ENCODE measurements at regions not wholly inside any gene's neighbourhood (a gene's known extent, or its start where the extent isn't known, plus 50 kb on each side); places are given as distances from the start of the nearest gene placed in this dataset.

DNA sequence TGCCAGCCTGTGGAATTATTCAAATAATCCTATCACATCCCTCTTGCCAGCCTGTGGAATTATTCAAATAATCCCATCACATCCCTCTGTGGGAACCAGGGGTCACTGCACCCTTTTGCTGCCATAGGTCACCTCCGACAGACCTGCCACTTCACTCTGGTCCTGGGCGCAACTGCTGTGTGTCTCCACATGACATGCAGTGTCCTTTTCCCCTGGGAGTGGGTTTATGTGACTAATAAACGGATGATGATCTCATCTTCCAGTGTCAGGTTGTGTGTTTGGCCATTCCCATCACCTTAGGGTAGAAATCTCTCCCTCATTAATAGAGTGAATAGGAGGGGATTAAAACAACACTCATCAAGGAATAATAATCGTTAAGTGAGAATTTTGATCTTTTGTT, 603.6 kb upstream of the NR2F2 start:
- no peak for TF ChIP-seq POLR2A (IDR thresholded peaks at IDR 0.05; ENCODE audit: low read depth, low read length)
- TF ChIP-seq POLR2AphosphoS5 (IDR thresholded peaks at IDR 0.05; ENCODE audit: low read depth, low read length): no peak
- no peak for TF ChIP-seq SPI1 (IDR thresholded peaks at IDR 0.05; ENCODE audit: low read depth, low read length)

Data from GM12891 (cell line).